Fibroblast of lung (primary cell): ENCODE measurements at regions not wholly inside any gene's neighbourhood (a gene's known extent, or its start where the extent isn't known, plus 50 kb on each side); places are given as distances from the start of the nearest gene placed in this dataset.

ENCODE experiments used
- CTCF ChIP-seq, 2 donors: IDR thresholded peaks in 1 of 2; conservative IDR thresholded peaks in 1 of 2; 1 replicate in 1 of 2; 2 replicates in 1 of 2; pipeline ENCODE4 v1.5.1; 2011 to 2012; ENCODE audit warnings: low read length in 2 of 2, control low read depth in 1 of 2, inconsistent platforms in 1 of 2, low read depth in 1 of 2, mild to moderate bottlenecking in 1 of 2
- EZH2 ChIP-seq: IDR thresholded peaks from 2 replicates; pipeline ENCODE4 v1.5.1; 2012; ENCODE audit warnings: low read length, control low read depth, mild to moderate bottlenecking; ENCODE audit errors: missing control alignments

DNA sequence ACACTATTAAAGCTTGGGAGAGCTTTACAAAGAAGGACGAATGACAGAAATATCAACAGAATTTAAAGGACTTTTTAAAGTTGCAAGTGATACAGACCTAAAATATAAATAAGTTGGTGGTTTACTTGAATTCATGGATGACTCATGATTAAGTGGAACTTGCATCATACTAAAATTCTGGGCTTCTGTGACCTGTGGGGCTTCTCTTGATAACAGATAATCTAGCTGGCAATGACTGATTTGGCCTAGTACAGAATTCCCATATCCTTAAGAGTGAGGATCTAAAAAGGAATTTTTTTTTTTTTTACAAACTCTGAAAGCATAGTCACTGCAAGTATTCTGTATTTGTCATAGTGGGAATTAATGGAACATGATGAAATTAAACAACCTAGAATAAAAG is 543.7 kb upstream of the SGCD start:
- TF ChIP-seq CTCF (conservative IDR thresholded peaks at IDR 0.05 in 1 of 2, IDR thresholded peaks at IDR 0.05 in 1 of 2; ENCODE audit: low read depth in 1 of 2, low read length in 2 of 2), result no peak
- no peak for TF ChIP-seq EZH2
